HCT116 (cell line): ENCODE measurements at regions not wholly inside any gene's neighbourhood (a gene's known extent, or its start where the extent isn't known, plus 50 kb on each side); places are given as distances from the start of the nearest gene placed in this dataset.

ENCODE experiments used
- ATAC-seq: fragments of 200-7000 bp; cut with Tn5 transposase; 2 replicates; pipeline ENCODE4 v1.9.1; 2020; ENCODE audit warnings: mild to moderate bottlenecking, moderate library complexity
- BruUV-seq: library from RNA; stranded (reverse); fragments of 400-500 nt; replicated peaks from 2 replicates; lab custom pipeline; 2021; lab: Mats Ljungman, UMichigan
- CTCF ChIA-PET: fragments of 300-600 bp; sonication (Branson Sonifier 250); formaldehyde crosslinking; loops from one replicate; lab custom pipeline; 2021; ENCODE audit warnings: antibody characterized with exemption; lab: Charles Lee
- POLR2A ChIA-PET: fragments of 300-600, 350-600 bp; sonication (Branson Sonifier 250); formaldehyde crosslinking; loops from one replicate; lab custom pipeline; 2021; ENCODE audit warnings: antibody characterized with exemption; lab: Charles Lee
- RAD21 ChIA-PET, 2 experiments: fragments of 300-600 bp; sonication (Branson Sonifier 250); formaldehyde crosslinking; loops; one replicate each; lab custom pipeline; 2023; ENCODE audit warnings: low total read pairs in 2 of 2; ENCODE audit not compliant: uncharacterized antibody in 2 of 2, unreplicated experiment in 2 of 2, low non-redundant PET in 1 of 2; lab: Charles Lee
- DNase-seq: peaks from one replicate; pipeline ENCODE4 v3.0.0-alpha.2; 2010; ENCODE audit warnings: low read depth, low spot score
- H2AFZ ChIP-seq: fragments of 200-600 bp; shearing (Covaris generic), sonication (generic); 2 replicates; pipeline ENCODE4 v1.6.1; 2017; ENCODE audit warnings: low read depth, mixed run types, mixed read lengths, antibody characterized with exemption, low read length; ENCODE audit not compliant: poor library complexity, severe bottlenecking
- H3K27ac ChIP-seq: 2 replicates; pipeline ENCODE4 v1.5.1; 2012; ENCODE audit warnings: low read depth, low read length
- H3K27me3 ChIP-seq: fragments of 200-600 bp; sonication (generic); 2 replicates; pipeline ENCODE4 v1.6.1; 2016; ENCODE audit warnings: mixed run types, low read length, mixed read lengths; ENCODE audit not compliant: insufficient read depth
- H3K36me3 ChIP-seq, 2 experiments: fragments of 200-500 bp in 1 of 2; fragments of 200-600 bp in 1 of 2; sonication (Bioruptor generic) in 1 of 2; sonication (generic) in 1 of 2; 2 replicates each; pipeline versions ENCODE4 v1.5.1 to v1.6.1; 2014 to 2016; ENCODE audit warnings: low read length in 2 of 2, inconsistent platforms in 1 of 2, mixed read lengths in 1 of 2, mixed run types in 1 of 2; ENCODE audit not compliant: insufficient read depth in 2 of 2, control insufficient read depth in 1 of 2
- H3K4me1 ChIP-seq, 2 experiments: fragments of 200-600 bp in 1 of 2; sonication (generic) in 1 of 2; 2 replicates each; pipeline versions ENCODE4 v1.5.1 to v1.6.1; 2012 to 2017; ENCODE audit warnings: low read length in 2 of 2, inconsistent platforms in 1 of 2, mild to moderate bottlenecking in 1 of 2, mixed read lengths in 1 of 2, mixed run types in 1 of 2, moderate library complexity in 1 of 2; ENCODE audit not compliant: insufficient read depth in 2 of 2, control insufficient read depth in 1 of 2
- H3K4me2 ChIP-seq: fragments of 200-600 bp; sonication (generic); 2 replicates; pipeline ENCODE4 v1.6.1; 2017; ENCODE audit warnings: mixed run types, low read length, mixed read lengths
- H3K4me3 ChIP-seq, 2 experiments: fragments of 200-600 bp in 1 of 2; sonication (generic) in 1 of 2; replicated peaks in 1 of 2; 2 replicates each; pipeline ENCODE4 v1.5.1; 2011 to 2016; ENCODE audit warnings: low read length in 2 of 2, control low read depth in 1 of 2, low read depth in 1 of 2, mild to moderate bottlenecking in 1 of 2, mixed read lengths in 1 of 2, mixed run types in 1 of 2
- H3K79me2 ChIP-seq: fragments of 200-600 bp; sonication (generic); 2 replicates; pipeline ENCODE4 v1.6.1; 2017; ENCODE audit warnings: mild to moderate bottlenecking, mixed run types, low read length, moderate library complexity, mixed read lengths; ENCODE audit not compliant: insufficient read depth
- H3K9ac ChIP-seq: fragments of 200-600 bp; sonication (generic); 2 replicates; pipeline ENCODE4 v1.6.1; 2016; ENCODE audit warnings: low read length, mixed read lengths
- H3K9me2 ChIP-seq: fragments of 200-600 bp; sonication (generic), shearing (Covaris generic); 2 replicates; pipeline ENCODE4 v1.6.1; 2017; ENCODE audit warnings: mixed run types, mild to moderate bottlenecking, moderate library complexity; ENCODE audit not compliant: insufficient read depth
- H3K9me3 ChIP-seq, 2 experiments: fragments of 200-500 bp in 1 of 2; fragments of 200-600 bp in 1 of 2; sonication (Bioruptor generic) in 1 of 2; sonication (generic) in 1 of 2; 2 replicates each; pipeline ENCODE4 v1.6.1; 2014 to 2017; ENCODE audit warnings: low read length in 2 of 2, mixed read lengths in 2 of 2, inconsistent platforms in 1 of 2, low read depth in 1 of 2, mild to moderate bottlenecking in 1 of 2, mixed run types in 1 of 2, moderate library complexity in 1 of 2; ENCODE audit not compliant: control insufficient read depth in 1 of 2, insufficient read depth in 1 of 2
- H4K20me1 ChIP-seq: fragments of 200-600 bp; sonication (generic), shearing (Covaris generic); 2 replicates; pipeline ENCODE4 v1.6.1; 2017; ENCODE audit warnings: mixed run types, mild to moderate bottlenecking, moderate library complexity; ENCODE audit not compliant: insufficient read depth
- CBX3 ChIP-seq: IDR thresholded peaks from 2 replicates; pipeline ENCODE4 v1.6.1; 2012; ENCODE audit warnings: low read depth
- CEBPB ChIP-seq: IDR thresholded peaks from 2 replicates; pipeline ENCODE4 v1.6.1; 2012; ENCODE audit warnings: low read depth
- ELF1 ChIP-seq: IDR thresholded peaks from 2 replicates; pipeline ENCODE4 v1.6.1; 2012; ENCODE audit warnings: low read depth, borderline replicate concordance
- EZH2 ChIP-seq: fragments of 200-600 bp; sonication (generic); IDR thresholded peaks from 2 replicates; pipeline ENCODE4 v1.6.1; 2017; ENCODE audit warnings: antibody characterized with exemption, mixed run types
- EZH2phosphoT487 ChIP-seq: fragments of 200-600 bp; IDR thresholded peaks from 2 replicates; pipeline ENCODE4 v1.6.1; 2018; ENCODE audit warnings: antibody characterized with exemption, borderline replicate concordance
- JUND ChIP-seq: IDR thresholded peaks from 2 replicates; pipeline ENCODE4 v1.6.1; 2012
- POLR2A ChIP-seq: IDR thresholded peaks from 2 replicates; pipeline ENCODE4 v1.7.0; 2011; ENCODE audit warnings: borderline replicate concordance; ENCODE audit not compliant: insufficient read depth, insufficient read length; ENCODE audit errors: extremely low read depth
- POLR2AphosphoS5 ChIP-seq: IDR thresholded peaks from 2 replicates; pipeline ENCODE4 v1.6.1; 2011; ENCODE audit warnings: mild to moderate bottlenecking, low read depth, low read length, moderate library complexity
- SRF ChIP-seq: IDR thresholded peaks from 2 replicates; pipeline ENCODE4 v1.6.1; 2012; ENCODE audit warnings: low read depth
- YY1 ChIP-seq: IDR thresholded peaks from 2 replicates; pipeline ENCODE4 v1.6.1; 2011; ENCODE audit warnings: low read length, low read depth, moderate library complexity, mild to moderate bottlenecking; ENCODE audit not compliant: insufficient replicate concordance; ENCODE audit errors: extremely low read depth
- ZNF274 ChIP-seq: fragments of 200-500 bp; sonication (Bioruptor generic); IDR thresholded peaks from 2 replicates; pipeline ENCODE4 v1.6.1; 2014; ENCODE audit warnings: mild to moderate bottlenecking, low read depth, low read length, inconsistent platforms
- intact Hi-C: fragments of 100-400 bp; cut with micrococcal nuclease; formaldehyde crosslinking; loops from 2 replicates; pipeline ENCODE4 v1.10.0; 2022
- TF ChIP-seq, protein P1 (sequence below): IDR thresholded peaks from 2 replicates; pipeline ENCODE4 v1.6.1; 2012
- TF ChIP-seq, protein P2 (sequence below): IDR thresholded peaks from 2 replicates; pipeline ENCODE4 v1.6.1; 2012; ENCODE audit warnings: low read depth

DNA sequence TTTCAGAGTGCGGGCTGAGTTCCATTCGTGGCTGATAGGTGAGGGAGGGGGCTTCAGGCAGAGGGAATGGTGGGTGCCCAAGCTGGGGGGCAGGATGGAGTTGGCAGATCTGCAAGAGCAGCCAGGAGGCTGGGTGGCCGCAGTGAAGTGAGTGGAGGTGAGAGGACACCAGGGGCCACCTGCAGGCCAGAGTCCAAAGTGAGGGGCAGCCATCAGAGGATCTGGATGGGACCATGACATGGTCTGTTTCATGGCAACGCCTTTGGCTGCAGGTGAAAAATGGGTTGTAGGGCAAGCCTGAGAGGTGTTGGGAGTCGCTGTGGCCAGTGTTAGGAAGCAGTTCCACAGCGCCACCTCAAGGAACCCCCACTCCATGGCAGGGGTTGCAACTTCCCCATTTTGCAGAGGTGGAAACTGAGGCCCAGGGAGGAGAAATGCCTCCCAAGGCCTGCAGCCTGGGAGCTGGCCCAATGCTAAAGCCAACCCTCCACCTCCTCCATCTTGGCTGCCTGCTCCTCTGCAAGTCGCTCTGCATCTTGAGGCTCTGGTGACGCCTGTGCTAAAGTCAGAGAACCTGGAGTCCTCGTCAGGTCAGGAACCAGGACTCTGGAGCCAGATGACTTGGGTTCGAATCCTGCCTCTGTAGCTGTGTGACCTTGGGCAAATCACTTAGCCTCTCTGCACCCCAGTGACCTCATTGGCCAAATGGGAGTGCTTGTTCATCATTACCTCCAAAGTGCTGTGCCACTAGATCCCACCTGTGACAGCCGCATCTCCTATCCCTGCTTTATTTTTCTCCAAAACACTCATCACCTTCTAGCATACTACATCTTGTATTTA is 153.8 kb downstream of the CEBPB start (continued):
- TF ChIP-seq SRF (no peak), EZH2phosphoT487 (no peak), POLR2AphosphoS5 (no peak)
- TF ChIP-seq, all 23 proteins: peak for 2

DNA sequence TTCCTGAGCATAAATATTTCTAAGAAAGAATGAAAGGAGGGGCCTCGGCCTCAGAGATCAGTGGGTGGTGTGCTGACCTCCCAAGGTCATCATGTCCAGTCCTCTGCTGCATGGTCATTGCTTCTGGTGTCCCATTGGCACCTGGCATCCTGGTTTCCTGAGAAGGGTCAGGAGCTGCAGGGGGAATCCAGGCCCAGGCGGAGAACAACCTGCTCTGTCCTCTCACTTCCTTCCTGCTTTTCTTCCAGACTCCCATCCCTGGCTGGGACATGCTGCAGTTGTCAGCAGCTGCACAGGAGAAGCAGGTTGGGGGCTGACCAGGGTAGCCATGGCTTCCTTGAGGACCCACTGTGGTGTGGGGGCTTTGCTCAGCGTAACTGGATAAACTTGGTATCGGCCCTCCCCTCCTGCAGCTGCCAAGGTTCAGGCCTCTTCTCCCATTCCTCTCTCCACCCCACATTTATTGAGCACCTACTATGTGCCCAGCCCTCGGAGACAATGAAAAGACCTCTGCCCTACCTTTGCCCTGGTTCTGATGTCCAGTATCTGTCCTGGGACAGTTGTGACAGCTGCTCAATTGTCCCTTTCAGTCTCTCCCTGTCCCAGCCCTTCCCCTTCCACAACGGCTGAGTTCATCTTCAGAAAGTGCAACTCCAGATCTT is 155.2 kb downstream of the CEBPB start:
- CTCF ChIA-PET, result no interaction called here
- H4K20me1 ChIP-seq, result no peaks in the 10 kb centered on the region
- intact Hi-C loops, result no loop called here
- H3K9ac ChIP-seq, result no peak overlapping the region
- H3K9me2 ChIP-seq, result no peaks in the 10 kb centered on the region
- RAD21 ChIA-PET, result no interaction called here
- H3K4me1 ChIP-seq, result peaks cover 6% of the 10 kb centered on the region in 2 experiments; a peak in 2 of 4 replicates
- DNase-seq, result no peak
- no peaks in the 10 kb centered on the region for H3K36me3 ChIP-seq
- no peak overlapping the region for H2AFZ ChIP-seq
- TF ChIP-seq CBX3 (no peak), ELF1 (no peak), POLR2A (no peak), EZH2 (no peak), POLR2AphosphoS5 (no peak), YY1 (no peak), ZNF274 (no peak), CEBPB (no peak), JUND (no peak)
- TF ChIP-seq, protein P1, sequence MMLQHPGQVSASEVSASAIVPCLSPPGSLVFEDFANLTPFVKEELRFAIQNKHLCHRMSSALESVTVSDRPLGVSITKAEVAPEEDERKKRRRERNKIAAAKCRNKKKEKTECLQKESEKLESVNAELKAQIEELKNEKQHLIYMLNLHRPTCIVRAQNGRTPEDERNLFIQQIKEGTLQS, result no peak
- TF ChIP-seq, protein P2, sequence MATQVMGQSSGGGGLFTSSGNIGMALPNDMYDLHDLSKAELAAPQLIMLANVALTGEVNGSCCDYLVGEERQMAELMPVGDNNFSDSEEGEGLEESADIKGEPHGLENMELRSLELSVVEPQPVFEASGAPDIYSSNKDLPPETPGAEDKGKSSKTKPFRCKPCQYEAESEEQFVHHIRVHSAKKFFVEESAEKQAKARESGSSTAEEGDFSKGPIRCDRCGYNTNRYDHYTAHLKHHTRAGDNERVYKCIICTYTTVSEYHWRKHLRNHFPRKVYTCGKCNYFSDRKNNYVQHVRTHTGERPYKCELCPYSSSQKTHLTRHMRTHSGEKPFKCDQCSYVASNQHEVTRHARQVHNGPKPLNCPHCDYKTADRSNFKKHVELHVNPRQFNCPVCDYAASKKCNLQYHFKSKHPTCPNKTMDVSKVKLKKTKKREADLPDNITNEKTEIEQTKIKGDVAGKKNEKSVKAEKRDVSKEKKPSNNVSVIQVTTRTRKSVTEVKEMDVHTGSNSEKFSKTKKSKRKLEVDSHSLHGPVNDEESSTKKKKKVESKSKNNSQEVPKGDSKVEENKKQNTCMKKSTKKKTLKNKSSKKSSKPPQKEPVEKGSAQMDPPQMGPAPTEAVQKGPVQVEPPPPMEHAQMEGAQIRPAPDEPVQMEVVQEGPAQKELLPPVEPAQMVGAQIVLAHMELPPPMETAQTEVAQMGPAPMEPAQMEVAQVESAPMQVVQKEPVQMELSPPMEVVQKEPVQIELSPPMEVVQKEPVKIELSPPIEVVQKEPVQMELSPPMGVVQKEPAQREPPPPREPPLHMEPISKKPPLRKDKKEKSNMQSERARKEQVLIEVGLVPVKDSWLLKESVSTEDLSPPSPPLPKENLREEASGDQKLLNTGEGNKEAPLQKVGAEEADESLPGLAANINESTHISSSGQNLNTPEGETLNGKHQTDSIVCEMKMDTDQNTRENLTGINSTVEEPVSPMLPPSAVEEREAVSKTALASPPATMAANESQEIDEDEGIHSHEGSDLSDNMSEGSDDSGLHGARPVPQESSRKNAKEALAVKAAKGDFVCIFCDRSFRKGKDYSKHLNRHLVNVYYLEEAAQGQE, result no peak
- no peak overlapping the region for H3K4me2 ChIP-seq
- H3K27ac ChIP-seq, result no peak overlapping the region
- no peak for ATAC-seq
- no peaks in the 10 kb centered on the region for H3K9me3 ChIP-seq
- no peaks in the 10 kb centered on the region for H3K27me3 ChIP-seq
- H3K4me3 ChIP-seq, result no peak overlapping the region
- H3K79me2 ChIP-seq, result no peaks in the 10 kb centered on the region
- POLR2A ChIA-PET, result interaction anchor here (1.1 kb wide), 2 partner anchors 17 to 102 kb away, joined by 3 read pairs; no protein-coding TSS in a partner anchor
- BruUV-seq, result no TSS peak
